ENCODE measurements at regions not wholly inside any gene's neighbourhood (a gene's known extent, or its start where the extent isn't known, plus 50 kb on each side); places are given as distances from the start of the nearest gene placed in this dataset.

GRCh38 chr6:74731931-74732330 is 473.9 kb downstream of the COL12A1 start (continued):
- TF ChIP-seq, protein P1, sequence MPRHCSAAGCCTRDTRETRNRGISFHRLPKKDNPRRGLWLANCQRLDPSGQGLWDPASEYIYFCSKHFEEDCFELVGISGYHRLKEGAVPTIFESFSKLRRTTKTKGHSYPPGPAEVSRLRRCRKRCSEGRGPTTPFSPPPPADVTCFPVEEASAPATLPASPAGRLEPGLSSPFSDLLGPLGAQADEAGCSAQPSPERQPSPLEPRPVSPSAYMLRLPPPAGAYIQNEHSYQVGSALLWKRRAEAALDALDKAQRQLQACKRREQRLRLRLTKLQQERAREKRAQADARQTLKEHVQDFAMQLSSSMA (CRISPR knock-in tag; IDR thresholded peaks at IDR 0.05) = no peak
- TF ChIP-seq PLRG1 (conservative IDR thresholded peaks at IDR 0.05) (no peak), ARID5B (CRISPR knock-in tag; IDR thresholded peaks at IDR 0.05) (no peak), ZNF225 (CRISPR knock-in tag; IDR thresholded peaks at IDR 0.05) (no peak)

GRCh38 chr6:74731204-74731603 is 474.6 kb downstream of the COL12A1 start:
- Histone ChIP-seq H2AFZ (ENCODE audit: low read length) (no peak overlapping the region), H3K27ac (ENCODE audit: extremely low read length, insufficient read depth, low read length) (no peak overlapping the region), H3K9ac (ENCODE audit: insufficient read depth, low read depth, low read length) (no peak overlapping the region), H3K4me3 (replicated peaks in 1 of 3; ENCODE audit: insufficient read depth in 1 of 3, low read depth in 2 of 3, low read length in 3 of 3) (no peak overlapping the region), H3K36me3 (replicated peaks in 1 of 2; ENCODE audit: control insufficient read depth in 1 of 2, insufficient read depth in 2 of 2, low read length in 2 of 2) (no peaks in the 10 kb centered on the region), H3K27me3 (ENCODE audit: control insufficient read depth in 1 of 2, insufficient read depth in 2 of 2, low read length in 2 of 2) (no peaks in the 10 kb centered on the region), H3K4me1 (ENCODE audit: insufficient read depth, low read length) (no peaks in the 10 kb centered on the region), H3K9me3 (ENCODE audit: low read length) (no peaks in the 10 kb centered on the region), H3K79me2 (ENCODE audit: insufficient read depth, low read length) (no peaks in the 10 kb centered on the region), H4K20me1 (ENCODE audit: insufficient read depth, low read length) (no peaks in the 10 kb centered on the region), H3K4me2 (ENCODE audit: low read depth, low read length) (no peak overlapping the region)
- 0% methylated on average over 2 of the region's 2 CpGs for WGBS (ENCODE audit: low lambda C conversion rate)
- in situ Hi-C loops (cut with HindIII; ENCODE audit: extremely low pct_ligation_motif_present, low pct_unique_long_range_greater_than_20kb) = no loop called here
- DNase-seq (ENCODE audit: low spot score) (no peak), FAIRE-seq (no peak), ATAC-seq (no peak)
- ChIA-PET POLR2A (no interaction called here), CTCF (ENCODE audit: low intra/inter-chr PET ratio, low total read pairs) (no interaction called here)
- intact Hi-C loops (cut with micrococcal nuclease; ENCODE audit: unreplicated experiment) = no loop called here
- BruUV-seq (replicated peaks) = no TSS peak
- TF ChIP-seq TBX2 (CRISPR knock-in tag; IDR thresholded peaks at IDR 0.05; ENCODE audit: borderline replicate concordance) = no peak
- no peak for TF ChIP-seq ZKSCAN5 (CRISPR knock-in tag; IDR thresholded peaks at IDR 0.05)
- TF ChIP-seq ZNF883 (CRISPR knock-in tag; IDR thresholded peaks at IDR 0.05; ENCODE audit: not compliant biosample characterization) = no peak
- no peak for TF ChIP-seq FLYWCH1 (CRISPR knock-in tag; IDR thresholded peaks at IDR 0.05)
- TF ChIP-seq, protein P2, sequence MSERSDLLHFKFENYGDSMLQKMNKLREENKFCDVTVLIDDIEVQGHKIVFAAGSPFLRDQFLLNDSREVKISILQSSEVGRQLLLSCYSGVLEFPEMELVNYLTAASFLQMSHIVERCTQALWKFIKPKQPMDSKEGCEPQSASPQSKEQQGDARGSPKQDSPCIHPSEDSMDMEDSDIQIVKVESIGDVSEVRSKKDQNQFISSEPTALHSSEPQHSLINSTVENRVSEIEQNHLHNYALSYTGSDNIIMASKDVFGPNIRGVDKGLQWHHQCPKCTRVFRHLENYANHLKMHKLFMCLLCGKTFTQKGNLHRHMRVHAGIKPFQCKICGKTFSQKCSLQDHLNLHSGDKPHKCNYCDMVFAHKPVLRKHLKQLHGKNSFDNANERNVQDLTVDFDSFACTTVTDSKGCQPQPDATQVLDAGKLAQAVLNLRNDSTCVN (CRISPR knock-in tag; IDR thresholded peaks at IDR 0.05; ENCODE audit: borderline replicate concordance) = no peak
- TF ChIP-seq, protein P3, sequence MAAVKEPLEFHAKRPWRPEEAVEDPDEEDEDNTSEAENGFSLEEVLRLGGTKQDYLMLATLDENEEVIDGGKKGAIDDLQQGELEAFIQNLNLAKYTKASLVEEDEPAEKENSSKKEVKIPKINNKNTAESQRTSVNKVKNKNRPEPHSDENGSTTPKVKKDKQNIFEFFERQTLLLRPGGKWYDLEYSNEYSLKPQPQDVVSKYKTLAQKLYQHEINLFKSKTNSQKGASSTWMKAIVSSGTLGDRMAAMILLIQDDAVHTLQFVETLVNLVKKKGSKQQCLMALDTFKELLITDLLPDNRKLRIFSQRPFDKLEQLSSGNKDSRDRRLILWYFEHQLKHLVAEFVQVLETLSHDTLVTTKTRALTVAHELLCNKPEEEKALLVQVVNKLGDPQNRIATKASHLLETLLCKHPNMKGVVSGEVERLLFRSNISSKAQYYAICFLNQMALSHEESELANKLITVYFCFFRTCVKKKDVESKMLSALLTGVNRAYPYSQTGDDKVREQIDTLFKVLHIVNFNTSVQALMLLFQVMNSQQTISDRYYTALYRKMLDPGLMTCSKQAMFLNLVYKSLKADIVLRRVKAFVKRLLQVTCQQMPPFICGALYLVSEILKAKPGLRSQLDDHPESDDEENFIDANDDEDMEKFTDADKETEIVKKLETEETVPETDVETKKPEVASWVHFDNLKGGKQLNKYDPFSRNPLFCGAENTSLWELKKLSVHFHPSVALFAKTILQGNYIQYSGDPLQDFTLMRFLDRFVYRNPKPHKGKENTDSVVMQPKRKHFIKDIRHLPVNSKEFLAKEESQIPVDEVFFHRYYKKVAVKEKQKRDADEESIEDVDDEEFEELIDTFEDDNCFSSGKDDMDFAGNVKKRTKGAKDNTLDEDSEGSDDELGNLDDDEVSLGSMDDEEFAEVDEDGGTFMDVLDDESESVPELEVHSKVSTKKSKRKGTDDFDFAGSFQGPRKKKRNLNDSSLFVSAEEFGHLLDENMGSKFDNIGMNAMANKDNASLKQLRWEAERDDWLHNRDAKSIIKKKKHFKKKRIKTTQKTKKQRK (IDR thresholded peaks at IDR 0.05; ENCODE audit: low read length) = no peak
- TF ChIP-seq, protein P4, sequence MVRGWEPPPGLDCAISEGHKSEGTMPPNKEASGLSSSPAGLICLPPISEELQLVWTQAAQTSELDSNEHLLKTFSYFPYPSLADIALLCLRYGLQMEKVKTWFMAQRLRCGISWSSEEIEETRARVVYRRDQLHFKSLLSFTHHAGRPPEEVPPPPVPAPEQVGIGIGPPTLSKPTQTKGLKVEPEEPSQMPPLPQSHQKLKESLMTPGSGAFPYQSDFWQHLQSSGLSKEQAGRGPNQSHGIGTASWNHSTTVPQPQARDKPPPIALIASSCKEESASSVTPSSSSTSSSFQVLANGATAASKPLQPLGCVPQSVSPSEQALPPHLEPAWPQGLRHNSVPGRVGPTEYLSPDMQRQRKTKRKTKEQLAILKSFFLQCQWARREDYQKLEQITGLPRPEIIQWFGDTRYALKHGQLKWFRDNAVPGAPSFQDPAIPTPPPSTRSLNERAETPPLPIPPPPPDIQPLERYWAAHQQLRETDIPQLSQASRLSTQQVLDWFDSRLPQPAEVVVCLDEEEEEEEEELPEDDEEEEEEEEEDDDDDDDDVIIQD (CRISPR knock-in tag; IDR thresholded peaks at IDR 0.05; ENCODE audit: low read depth) = no peak
- no peak for TF ChIP-seq ZNF17 (CRISPR knock-in tag; IDR thresholded peaks at IDR 0.05)

Measured in HepG2 (cell line).